ENCODE measurements at regions not wholly inside any gene's neighbourhood (a gene's known extent, or its start where the extent isn't known, plus 50 kb on each side); places are given as distances from the start of the nearest gene placed in this dataset.
"Not testable (repeated sequence)": the region's sequence is repeated elsewhere in the genome, so short reads cannot be mapped to it uniquely, and the experiment has no call there.

GRCh38 chr9:138282903-138283302, 405.3 kb downstream of the CACNA1B start:
- H3K4me3 ChIP-seq (ENCODE audit: low read depth, poor library complexity, severe bottlenecking); DNase-seq (ENCODE audit: low spot score in 2 of 2); intact Hi-C loops (cut with DNase I; ENCODE audit: low total_unique reads): not testable (repeated sequence)
- WGBS, 2 donors: no CpG with 5 or more reads among the region's 11 CpGs

All from lower leg skin (tissue), 3 donors.